Left kidney (tissue), 1 donor: ENCODE measurements at regions not wholly inside any gene's neighbourhood (a gene's known extent, or its start where the extent isn't known, plus 50 kb on each side); places are given as distances from the start of the nearest gene placed in this dataset.

Experiments used
- DNase-seq: peaks from one replicate; pipeline ENCODE4 v3.0.0-alpha.2; 2013

DNA sequence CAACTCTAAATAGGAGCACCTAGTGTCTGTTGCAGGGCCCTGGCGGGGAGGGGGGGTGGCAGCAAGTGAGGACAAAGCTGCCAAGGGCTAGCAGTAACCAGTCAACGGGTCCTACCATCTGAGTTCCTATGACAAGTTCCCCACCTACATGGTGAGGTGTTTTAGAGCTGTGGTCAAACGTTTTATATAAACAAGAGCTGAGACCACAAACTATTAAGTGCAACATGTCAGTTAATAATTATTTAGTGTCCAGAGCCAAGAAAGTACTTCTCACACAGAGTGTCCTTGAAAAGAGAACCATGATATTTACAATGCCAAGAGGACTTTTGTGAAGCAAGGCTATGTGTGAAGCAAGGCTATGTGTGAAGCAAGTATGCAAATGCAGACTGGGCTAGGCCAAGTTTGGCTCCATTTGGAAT is 434.7 kb downstream of the TNS3 start:
- DNase-seq, result no peak

DNA sequence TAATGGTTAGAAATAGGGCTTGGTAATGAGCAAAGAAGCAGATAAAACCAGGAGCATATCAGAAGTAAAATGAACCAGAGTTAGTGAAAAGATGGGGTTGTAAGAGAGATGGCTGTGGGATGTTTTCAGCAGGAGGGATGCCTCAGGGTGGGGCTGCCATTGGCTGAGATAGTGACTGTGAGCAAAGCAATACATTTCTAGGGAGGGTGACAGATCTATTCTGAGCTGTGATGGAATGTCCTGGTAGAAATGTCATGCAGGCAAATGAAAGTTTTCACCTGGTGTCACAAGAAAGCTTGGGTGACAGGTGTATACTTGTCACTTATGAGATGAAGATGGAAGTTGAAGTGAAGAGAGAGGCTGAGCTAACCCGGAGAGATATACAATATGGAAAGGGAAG is 435.9 kb downstream of the TNS3 start:
- no peak for DNase-seq

DNA sequence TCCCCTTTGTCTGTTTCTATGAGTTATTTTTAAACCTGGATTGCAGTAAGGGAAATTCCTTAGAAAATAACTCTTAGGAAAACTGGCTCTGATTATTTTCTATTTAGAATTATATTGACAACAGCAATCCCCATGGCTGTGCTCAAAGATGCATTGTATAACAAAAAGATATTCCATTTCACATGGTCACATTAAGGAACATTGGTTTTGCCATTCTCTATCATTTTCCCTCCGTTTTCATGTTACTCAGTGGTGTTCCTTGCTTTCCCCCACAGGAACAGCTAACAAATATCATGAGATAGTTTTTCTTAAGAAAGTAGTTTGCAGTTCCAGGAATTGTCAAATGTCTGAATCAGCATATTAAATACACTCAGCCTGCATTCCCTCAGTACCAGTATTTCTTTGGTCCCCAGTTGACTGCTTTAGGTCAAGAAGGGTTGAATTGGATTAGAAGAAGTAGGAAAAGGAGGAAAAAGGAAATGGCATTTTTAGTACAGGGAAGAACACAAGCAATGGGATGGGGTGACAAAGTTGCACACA is 436.7 kb downstream of the TNS3 start:
- DNase-seq, result no peak

- DNase-seq, result no peak
Measured at GRCh38 chr7:47143339-47143738, 438.6 kb downstream of the TNS3 start.

GRCh38 chr7:47142867-47143175 is 439.1 kb downstream of the TNS3 start:
- DNase-seq, result no peak

GRCh38 chr7:47142169-47142866 is 439.6 kb downstream of the TNS3 start:
- no peak for DNase-seq

GRCh38 chr7:47132471-47132870 is 449.4 kb downstream of the TNS3 start:
- no peak for DNase-seq

DNA sequence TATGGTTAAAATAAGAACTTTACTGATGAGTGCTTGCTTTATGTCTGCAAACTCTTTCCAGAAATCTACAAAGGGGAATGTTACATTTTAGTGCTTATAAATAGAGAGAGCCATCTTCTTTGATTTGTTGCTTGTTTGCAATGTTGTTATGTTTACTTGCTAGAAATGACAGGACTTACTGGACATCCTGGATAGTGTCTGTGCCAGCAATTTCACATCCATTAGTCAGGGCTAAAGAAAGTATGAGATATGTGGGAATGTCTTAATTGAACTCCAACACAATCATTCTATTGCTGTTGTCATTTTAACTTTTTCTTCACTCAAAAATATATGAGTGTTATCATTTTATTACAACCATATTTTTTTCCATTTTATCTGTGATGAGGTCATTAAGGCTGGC is 453.2 kb downstream of the TNS3 start:
- no peak for DNase-seq

GRCh38 chr7:47125529-47125928 is 456.4 kb downstream of the TNS3 start:
- DNase-seq, result no peak

- no peak for DNase-seq
Measured at GRCh38 chr7:47119261-47119865, 462.5 kb downstream of the TNS3 start.

GRCh38 chr7:47104206-47104549 is 477.7 kb downstream of the TNS3 start:
- DNase-seq, result no peak

DNA sequence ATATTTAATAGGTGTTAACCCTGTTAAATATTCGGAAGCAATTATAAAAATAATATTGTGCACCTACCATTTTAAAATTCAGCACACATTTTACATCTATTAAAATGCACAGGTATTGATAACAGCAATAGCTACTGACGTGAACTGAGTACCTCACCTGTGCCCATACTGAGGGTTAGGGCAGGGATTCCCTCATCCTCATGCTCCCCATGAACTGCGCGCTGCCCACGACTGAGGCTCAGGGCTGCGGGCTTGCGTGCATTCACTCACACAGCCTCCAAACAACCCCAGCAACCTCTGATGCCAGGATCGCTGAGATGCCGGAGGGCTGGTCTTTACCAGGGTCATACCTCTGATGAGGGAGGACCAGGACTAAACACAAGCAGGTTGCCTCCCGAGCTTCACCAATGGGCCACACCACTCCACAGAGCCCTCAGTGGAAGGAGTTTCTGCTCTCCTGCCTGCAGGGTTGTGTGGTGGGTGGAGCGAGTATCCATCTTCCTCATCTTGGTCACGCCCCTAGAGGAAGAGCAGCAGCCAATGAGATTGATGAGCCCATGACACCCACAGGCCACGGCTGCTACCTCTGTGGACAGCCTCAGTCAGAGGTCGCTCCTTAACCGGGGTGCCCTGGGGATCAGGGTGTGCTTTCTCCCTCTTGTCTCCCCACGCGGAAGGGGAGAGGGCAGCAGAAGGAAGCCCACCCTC is 478.3 kb downstream of the TNS3 start:
- no peak for DNase-seq

DNA sequence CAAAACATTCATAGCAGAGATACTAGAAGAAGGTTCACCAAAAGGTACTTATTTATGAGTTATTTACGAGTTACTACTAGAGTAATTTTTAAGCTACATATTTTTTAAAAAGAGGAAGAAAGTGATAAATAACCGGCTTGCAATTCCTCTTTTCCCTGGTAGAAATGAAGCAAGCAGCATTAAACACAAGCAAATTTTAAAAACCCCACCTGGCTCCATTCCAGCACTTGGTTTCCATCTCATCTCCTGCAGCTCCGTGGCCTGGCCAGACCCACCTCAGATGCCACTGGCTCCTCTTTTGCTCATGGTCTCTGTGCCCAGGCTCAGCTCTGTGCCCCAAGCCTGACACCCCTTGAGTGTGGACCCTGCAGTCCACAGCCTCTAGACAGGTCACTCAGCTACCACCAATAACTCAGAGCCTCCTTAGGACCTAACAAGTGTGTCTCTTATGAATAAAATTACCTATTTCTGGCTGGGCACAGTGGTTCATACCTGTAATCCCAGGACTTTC is 479.5 kb downstream of the TNS3 start:
- no peak for DNase-seq

DNA sequence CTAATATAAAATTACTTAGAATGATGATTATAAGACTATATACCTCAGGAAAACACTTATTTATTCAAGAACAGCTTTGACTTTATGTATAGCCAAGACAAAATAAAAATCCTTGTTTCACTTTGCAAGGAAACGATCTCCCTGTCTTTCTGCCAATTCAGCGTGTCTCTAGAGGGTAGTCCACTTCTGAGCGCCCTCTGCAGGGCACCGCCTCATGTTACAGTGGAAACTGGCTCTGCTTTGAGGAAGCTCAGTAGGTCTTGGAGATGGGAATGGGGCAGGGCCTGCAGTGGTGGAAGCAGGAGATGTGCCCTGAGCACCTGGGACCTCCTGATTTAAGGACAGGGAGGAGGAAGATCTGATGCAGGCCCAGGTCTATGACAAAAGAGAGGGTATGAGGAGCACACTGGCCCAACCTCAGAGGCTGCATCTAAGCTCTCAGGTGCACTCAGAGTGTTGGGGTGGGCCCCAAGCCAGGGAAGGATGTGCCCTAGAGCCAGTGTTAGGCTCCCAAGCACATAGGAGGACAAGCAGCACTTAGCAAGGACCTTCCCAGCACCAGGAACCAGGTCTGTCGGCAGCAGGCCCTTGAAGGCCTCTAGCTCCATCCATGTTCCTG is 481.0 kb downstream of the TNS3 start:
- no peak for DNase-seq

DNA sequence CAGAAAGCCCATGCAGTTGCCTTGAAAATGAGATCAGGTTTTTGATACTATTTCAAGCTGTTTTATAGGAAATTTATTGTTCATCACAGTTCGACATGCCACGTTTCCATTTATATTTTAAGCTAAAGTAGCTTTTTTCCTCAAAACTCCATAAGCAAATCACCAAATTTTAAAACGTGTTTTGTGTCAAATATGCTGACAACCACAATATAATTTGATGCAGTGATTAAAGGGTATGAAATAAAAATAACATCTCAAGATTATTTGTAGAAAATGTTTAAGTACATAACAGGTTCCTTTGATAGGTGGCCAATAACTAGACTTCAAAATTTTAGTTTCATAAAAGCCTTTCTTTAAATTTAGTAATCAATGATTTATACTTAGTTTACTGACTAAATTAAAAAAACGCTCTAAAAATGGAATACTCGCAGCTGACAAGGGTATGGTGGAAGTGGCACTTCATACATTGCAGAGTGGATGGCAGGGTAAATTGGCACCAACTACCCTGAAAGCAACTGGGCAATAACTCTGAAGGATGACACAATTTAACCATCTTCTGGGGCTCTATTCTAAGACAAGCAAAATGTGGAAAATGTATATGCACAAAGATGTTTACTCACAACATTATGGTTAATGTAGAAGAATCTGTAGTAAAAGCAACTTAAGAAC is 481.6 kb downstream of the TNS3 start:
- DNase-seq, result no peak

DNA sequence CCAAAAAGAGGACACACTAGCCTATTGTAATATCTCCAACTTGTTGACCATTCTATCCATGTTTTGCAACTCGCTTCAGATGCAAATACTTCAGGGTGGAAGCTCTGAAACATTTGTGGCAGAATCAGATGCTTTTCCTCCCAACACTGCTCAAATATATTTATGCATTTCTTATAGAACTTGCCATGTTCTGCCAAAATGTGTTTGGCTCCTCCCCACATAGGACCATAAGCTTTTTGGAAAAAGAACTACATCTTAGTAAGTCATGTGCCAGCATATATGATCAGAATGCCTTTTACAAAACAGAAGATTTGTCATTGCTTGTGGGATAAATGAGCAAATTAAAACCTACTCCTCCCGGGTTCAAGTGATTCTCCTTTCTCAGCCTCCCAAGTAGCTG is 484.5 kb downstream of the TNS3 start:
- no peak for DNase-seq

- no peak for DNase-seq
Measured at GRCh38 chr7:47095946-47096345, 486.0 kb downstream of the TNS3 start.

DNA sequence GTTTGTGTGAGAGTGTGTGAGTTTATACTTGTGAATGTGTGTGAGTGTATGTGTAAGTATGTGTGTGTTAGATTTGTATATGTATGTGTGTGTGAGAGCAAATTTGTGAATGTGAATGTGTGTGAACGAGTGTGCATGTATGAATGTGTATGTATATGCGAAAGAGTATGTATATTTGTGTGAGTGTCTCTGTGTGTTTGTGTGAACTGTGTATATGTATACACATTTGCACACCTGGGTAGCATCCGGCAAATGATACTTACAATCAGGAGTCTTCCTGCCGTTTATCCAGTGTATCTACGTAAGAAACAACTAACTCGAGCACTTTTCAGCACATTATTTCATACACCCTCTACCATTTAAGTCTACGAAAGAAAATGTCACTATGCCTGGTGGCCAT is 487.4 kb downstream of the TNS3 start:
- DNase-seq, result no peak

DNA sequence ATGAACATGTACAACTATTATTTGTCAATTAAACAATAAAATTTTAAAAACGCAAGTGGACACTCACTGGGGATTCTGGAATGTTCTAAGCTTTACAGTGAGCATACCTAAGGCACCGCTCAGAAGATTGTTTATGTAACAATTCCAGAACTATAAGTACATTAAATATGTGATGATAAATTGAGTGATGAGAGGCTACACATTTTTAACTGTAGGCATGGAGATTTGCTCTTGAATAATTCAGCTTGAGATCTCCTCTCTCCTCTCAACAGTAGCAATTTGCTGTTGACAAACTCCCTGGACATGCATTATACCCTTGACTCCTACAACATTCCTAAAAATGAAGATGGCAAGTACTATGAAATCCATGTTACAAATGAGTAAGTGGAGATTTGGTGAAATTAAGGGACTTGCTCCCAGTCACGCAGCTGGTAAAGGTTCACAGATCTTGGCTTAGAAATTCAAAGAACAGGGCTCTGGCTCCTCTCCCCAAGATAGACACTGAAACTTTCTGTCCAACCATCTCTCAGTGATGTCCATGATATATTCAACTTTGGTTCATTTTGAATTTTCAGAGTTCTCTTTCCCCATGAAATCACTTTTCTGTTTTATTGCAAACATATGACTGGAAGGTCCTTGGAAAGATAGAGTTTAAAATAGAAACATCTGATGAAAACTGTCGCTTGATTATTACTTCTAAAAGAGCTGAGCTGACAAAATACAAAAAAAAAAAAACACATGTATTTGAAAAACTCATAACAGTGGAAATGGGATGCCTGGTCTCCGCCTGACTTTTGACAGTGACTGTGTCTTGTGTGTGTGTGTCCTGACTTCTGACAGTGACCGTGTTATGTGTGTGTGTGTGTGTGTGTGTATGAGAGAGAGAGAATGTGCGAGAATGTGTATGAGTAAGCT is 488.3 kb downstream of the TNS3 start:
- no peak for DNase-seq

GRCh38 chr7:47092336-47092735 is 489.6 kb downstream of the TNS3 start:
- no peak for DNase-seq

GRCh38 chr7:47091141-47091540 is 490.8 kb downstream of the TNS3 start:
- no peak for DNase-seq
